ENCODE measurements at regions not wholly inside any gene's neighbourhood (a gene's known extent, or its start where the extent isn't known, plus 50 kb on each side); places are given as distances from the start of the nearest gene placed in this dataset.

GRCh38 chr4:33911959-33912358 is 2332.4 kb downstream of the ARAP2 start:
- no peaks in the 10 kb centered on the region for H3K36me3 ChIP-seq (replicated peaks in 1 of 2; ENCODE audit: control insufficient read depth in 1 of 2, insufficient read depth in 2 of 2, low read length in 2 of 2)
- WGBS (ENCODE audit: insufficient coverage), result no CpG with 5 or more reads among the region's 1 CpG
- peaks cover 0 to 5% (median 2%) of the 10 kb centered on the region in 7 donors for H3K9me3 Mint-ChIP-seq
- no peaks in the 10 kb centered on the region for H3K27me3 Mint-ChIP-seq (ENCODE audit: low read depth in 3 of 3)
- H3K9me3 ChIP-seq (replicated peaks in 1 of 2; ENCODE audit: control insufficient read depth in 1 of 2, insufficient read depth in 1 of 2, low read length in 2 of 2), result peaks cover 0 to 6% of the 10 kb centered on the region in 2 donors
- H3K36me3 Mint-ChIP-seq, result no peaks in the 10 kb centered on the region
- no peak overlapping the region for H3K27ac ChIP-seq (ENCODE audit: low read depth in 1 of 2, low read length in 2 of 2)
- no peak overlapping the region for H2AFZ ChIP-seq (ENCODE audit: insufficient read depth, low read depth, low read length, poor library complexity, severe bottlenecking)
- intact Hi-C loops (cut with micrococcal nuclease), result no loop called here
- H3K4me1 Mint-ChIP-seq, result no peaks in the 10 kb centered on the region
- no peak overlapping the region for H3K4me3 Mint-ChIP-seq
- no peaks in the 10 kb centered on the region for H3K4me1 ChIP-seq (ENCODE audit: control insufficient read depth in 1 of 2, insufficient read depth in 2 of 2, low read length in 2 of 2)
- DNase-seq, result no peak
- no peak for TF ChIP-seq CTCF (IDR thresholded peaks at IDR 0.05)
- H3K79me2 ChIP-seq (ENCODE audit: insufficient read depth, low read length), result no peaks in the 10 kb centered on the region
- no peak overlapping the region for H3K9ac ChIP-seq (ENCODE audit: insufficient read depth, low read length, poor library complexity, severe bottlenecking)
- H3K27me3 ChIP-seq (ENCODE audit: control insufficient read depth in 2 of 2, insufficient read depth in 2 of 2, low read length in 2 of 2), result no peaks in the 10 kb centered on the region
- no peaks in the 10 kb centered on the region for H4K20me1 ChIP-seq (ENCODE audit: insufficient read depth, low read length)
- H3K4me3 ChIP-seq (replicated peaks in 1 of 3; ENCODE audit: low read depth in 2 of 3, low read length in 3 of 3), result no peak overlapping the region
- no peak overlapping the region for H3K4me2 ChIP-seq (replicated peaks; ENCODE audit: extremely low read depth, low read length, poor library complexity, severe bottlenecking)
- no peak overlapping the region for H3K27ac Mint-ChIP-seq

GRCh38 chr4:33914386-33914785 is 2329.9 kb downstream of the ARAP2 start:
- no peak overlapping the region for H3K4me3 ChIP-seq (replicated peaks in 1 of 3; ENCODE audit: low read depth in 2 of 3, low read length in 3 of 3)
- H3K4me1 Mint-ChIP-seq, result no peaks in the 10 kb centered on the region
- no peak overlapping the region for H3K4me2 ChIP-seq (replicated peaks; ENCODE audit: extremely low read depth, low read length, poor library complexity, severe bottlenecking)
- no peaks in the 10 kb centered on the region for H3K36me3 ChIP-seq (replicated peaks in 1 of 2; ENCODE audit: control insufficient read depth in 1 of 2, insufficient read depth in 2 of 2, low read length in 2 of 2)
- H3K36me3 Mint-ChIP-seq, result no peaks in the 10 kb centered on the region
- WGBS (ENCODE audit: insufficient coverage), result no CpG with 5 or more reads among the region's 2 CpGs
- H2AFZ ChIP-seq (ENCODE audit: insufficient read depth, low read depth, low read length, poor library complexity, severe bottlenecking), result no peak overlapping the region
- TF ChIP-seq CTCF (IDR thresholded peaks at IDR 0.05), result no peak
- H3K27ac ChIP-seq (ENCODE audit: low read depth in 1 of 2, low read length in 2 of 2), result no peak overlapping the region
- H3K4me3 Mint-ChIP-seq, result no peak overlapping the region
- no peak overlapping the region for H3K27ac Mint-ChIP-seq
- peaks cover 0 to 6% of the 10 kb centered on the region in 2 donors for H3K9me3 ChIP-seq (replicated peaks in 1 of 2; ENCODE audit: control insufficient read depth in 1 of 2, insufficient read depth in 1 of 2, low read length in 2 of 2)
- no peak for DNase-seq
- no peaks in the 10 kb centered on the region for H3K4me1 ChIP-seq (ENCODE audit: control insufficient read depth in 1 of 2, insufficient read depth in 2 of 2, low read length in 2 of 2)
- no peaks in the 10 kb centered on the region for H3K27me3 ChIP-seq (ENCODE audit: control insufficient read depth in 2 of 2, insufficient read depth in 2 of 2, low read length in 2 of 2)
- H3K9me3 Mint-ChIP-seq, result peaks cover 0 to 5% (median 2%) of the 10 kb centered on the region in 7 donors
- no peaks in the 10 kb centered on the region for H3K27me3 Mint-ChIP-seq (ENCODE audit: low read depth in 3 of 3)
- no peaks in the 10 kb centered on the region for H4K20me1 ChIP-seq (ENCODE audit: insufficient read depth, low read length)
- no peaks in the 10 kb centered on the region for H3K79me2 ChIP-seq (ENCODE audit: insufficient read depth, low read length)
- H3K9ac ChIP-seq (ENCODE audit: insufficient read depth, low read length, poor library complexity, severe bottlenecking), result no peak overlapping the region
- intact Hi-C loops (cut with micrococcal nuclease), result no loop called here
